GM12874 (cell line): ENCODE measurements at regions not wholly inside any gene's neighbourhood (a gene's known extent, or its start where the extent isn't known, plus 50 kb on each side); places are given as distances from the start of the nearest gene placed in this dataset.

ENCODE experiments used
- CTCF ChIP-seq: IDR thresholded peaks from 2 replicates; pipeline ENCODE4 v1.5.1; 2011; ENCODE audit warnings: low read depth, mild to moderate bottlenecking, control low read depth, low read length, moderate library complexity; ENCODE audit not compliant: insufficient read depth

- TF ChIP-seq CTCF: no peak
Measured at GRCh38 chr3:107436029-107436428, 58.8 kb downstream of the CCDC54 start.

GRCh38 chr3:107438671-107439070, 61.4 kb downstream of the CCDC54 start:
- TF ChIP-seq CTCF: no peak

GRCh38 chr3:107441617-107442016, 64.4 kb downstream of the CCDC54 start:
- TF ChIP-seq CTCF: no peak

- no peak for TF ChIP-seq CTCF
Measured at GRCh38 chr3:107443461-107443860, 66.2 kb downstream of the CCDC54 start.

- no peak for TF ChIP-seq CTCF
Measured at GRCh38 chr3:107446706-107447105, 69.5 kb downstream of the CCDC54 start.

GRCh38 chr3:107450254-107450893, 72.4 kb upstream of the BBX start:
- TF ChIP-seq CTCF: no peak

- no peak for TF ChIP-seq CTCF
Measured at GRCh38 chr3:107452436-107452835, 70.3 kb upstream of the BBX start.
